ENCODE measurements at regions not wholly inside any gene's neighbourhood (a gene's known extent, or its start where the extent isn't known, plus 50 kb on each side); places are given as distances from the start of the nearest gene placed in this dataset.

DNA sequence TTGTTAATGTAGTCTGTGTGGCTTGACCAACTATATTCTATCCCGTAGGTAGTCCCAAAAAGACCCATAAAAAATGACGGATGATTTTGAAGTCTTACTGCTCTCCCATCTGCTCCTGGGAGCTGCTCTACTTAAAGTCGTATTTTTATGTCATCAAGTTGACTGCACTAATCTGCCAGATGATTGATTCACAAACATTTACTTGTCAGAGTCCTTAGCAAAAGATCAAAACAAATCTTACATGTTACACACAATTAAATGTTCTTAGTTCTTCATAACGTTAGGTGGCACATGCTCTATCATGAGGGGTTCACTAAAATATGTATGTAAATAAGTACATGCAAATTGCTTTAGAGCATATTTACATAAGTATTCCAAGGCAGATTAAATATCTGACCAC lies 498.3 kb upstream of the LRRTM4 start:
- Histone ChIP-seq H3K4me1 (no peaks in the 10 kb centered on the region), H3K36me3 (no peaks in the 10 kb centered on the region), H3K4me3 (no peak overlapping the region), H3K9me3 (no peaks in the 10 kb centered on the region), H3K27ac (no peak overlapping the region), H3K27me3 (no peaks in the 10 kb centered on the region)
- TF ChIP-seq, protein P1, sequence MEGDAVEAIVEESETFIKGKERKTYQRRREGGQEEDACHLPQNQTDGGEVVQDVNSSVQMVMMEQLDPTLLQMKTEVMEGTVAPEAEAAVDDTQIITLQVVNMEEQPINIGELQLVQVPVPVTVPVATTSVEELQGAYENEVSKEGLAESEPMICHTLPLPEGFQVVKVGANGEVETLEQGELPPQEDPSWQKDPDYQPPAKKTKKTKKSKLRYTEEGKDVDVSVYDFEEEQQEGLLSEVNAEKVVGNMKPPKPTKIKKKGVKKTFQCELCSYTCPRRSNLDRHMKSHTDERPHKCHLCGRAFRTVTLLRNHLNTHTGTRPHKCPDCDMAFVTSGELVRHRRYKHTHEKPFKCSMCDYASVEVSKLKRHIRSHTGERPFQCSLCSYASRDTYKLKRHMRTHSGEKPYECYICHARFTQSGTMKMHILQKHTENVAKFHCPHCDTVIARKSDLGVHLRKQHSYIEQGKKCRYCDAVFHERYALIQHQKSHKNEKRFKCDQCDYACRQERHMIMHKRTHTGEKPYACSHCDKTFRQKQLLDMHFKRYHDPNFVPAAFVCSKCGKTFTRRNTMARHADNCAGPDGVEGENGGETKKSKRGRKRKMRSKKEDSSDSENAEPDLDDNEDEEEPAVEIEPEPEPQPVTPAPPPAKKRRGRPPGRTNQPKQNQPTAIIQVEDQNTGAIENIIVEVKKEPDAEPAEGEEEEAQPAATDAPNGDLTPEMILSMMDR (IDR thresholded peaks at IDR 0.05) = no peak
- TF ChIP-seq EP300 (IDR thresholded peaks at IDR 0.05) = no peak
- TF ChIP-seq POLR2A (IDR thresholded peaks at IDR 0.05) = no peak
- TF ChIP-seq POLR2AphosphoS5 (IDR thresholded peaks at IDR 0.05) = no peak
- no peak for DNase-seq
- intact Hi-C loops (cut with DNase I) = no loop called here
- WGBS, 2 donors = 46 to 62% methylated on average over 4 of the region's 4 CpGs

DNA sequence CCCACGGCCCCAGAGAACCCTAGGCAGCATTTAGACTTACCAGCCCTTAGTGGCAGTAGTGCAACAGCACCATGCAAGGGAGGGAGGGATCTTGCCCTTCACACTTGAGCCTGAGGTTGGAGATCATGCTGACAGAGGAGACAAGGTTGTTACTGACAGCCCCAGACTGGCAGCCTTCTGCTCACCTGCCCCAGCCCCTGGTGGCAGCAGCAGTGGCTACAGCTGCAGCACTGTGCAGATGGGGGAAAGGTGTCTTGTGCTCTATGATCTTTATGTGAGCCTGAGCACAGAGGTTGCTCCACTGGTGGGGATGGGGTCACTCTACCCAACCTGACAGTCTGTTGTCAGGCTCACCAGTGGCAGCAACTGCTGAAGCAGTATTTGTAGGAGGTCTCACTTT lies 501.2 kb upstream of the LRRTM4 start:
- intact Hi-C loops (cut with DNase I) = no loop called here
- no peak overlapping the region for H3K4me3 ChIP-seq
- no peaks in the 10 kb centered on the region for H3K27me3 ChIP-seq
- DNase-seq = no peak
- H3K4me1 ChIP-seq = no peaks in the 10 kb centered on the region
- H3K36me3 ChIP-seq = no peaks in the 10 kb centered on the region
- no peak overlapping the region for H3K27ac ChIP-seq
- peaks cover 0 to 3% (median 0%) of the 10 kb centered on the region in 4 donors for H3K9me3 ChIP-seq
- 49 to 79% methylated on average over 1 of the region's 1 CpG for WGBS, 2 donors
- TF ChIP-seq, protein P1 (IDR thresholded peaks at IDR 0.05) = no peak
- TF ChIP-seq POLR2AphosphoS5 (IDR thresholded peaks at IDR 0.05) = no peak
- no peak for TF ChIP-seq EP300 (IDR thresholded peaks at IDR 0.05)
- no peak for TF ChIP-seq POLR2A (IDR thresholded peaks at IDR 0.05)

DNA sequence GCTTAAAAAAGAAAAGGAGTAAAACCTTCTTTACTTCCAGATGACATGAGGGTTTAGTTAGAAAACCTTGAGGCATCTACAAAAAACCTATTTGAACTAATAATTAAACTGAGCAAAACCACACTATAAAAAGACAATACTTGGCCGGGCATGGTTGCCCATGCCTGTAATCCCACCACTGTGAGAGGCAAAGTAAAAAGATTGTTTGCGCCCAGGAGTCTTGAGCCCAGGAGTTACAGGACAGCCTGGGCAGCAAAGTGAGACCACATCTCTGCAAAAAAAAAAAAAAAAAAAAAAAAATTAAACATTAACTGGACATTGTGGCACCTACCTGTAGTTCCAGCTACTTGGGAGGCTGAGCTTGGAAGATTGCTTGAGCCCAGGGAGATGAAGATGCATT lies 502.8 kb upstream of the LRRTM4 start:
- 78 to 90% methylated on average over 2 of the region's 2 CpGs for WGBS, 2 donors
- Histone ChIP-seq H3K36me3 (no peaks in the 10 kb centered on the region), H3K4me3 (no peak overlapping the region), H3K27me3 (no peaks in the 10 kb centered on the region), H3K27ac (no peak overlapping the region), H3K4me1 (no peaks in the 10 kb centered on the region), H3K9me3 (peaks cover 2 to 4% (median 3%) of the 10 kb centered on the region in 4 donors)
- TF ChIP-seq EP300 (IDR thresholded peaks at IDR 0.05) (no peak), POLR2AphosphoS5 (IDR thresholded peaks at IDR 0.05) (no peak), POLR2A (IDR thresholded peaks at IDR 0.05) (no peak)
- TF ChIP-seq, protein P1 (IDR thresholded peaks at IDR 0.05) = no peak
- intact Hi-C loops (cut with DNase I) = no loop called here
- no peak for DNase-seq

DNA sequence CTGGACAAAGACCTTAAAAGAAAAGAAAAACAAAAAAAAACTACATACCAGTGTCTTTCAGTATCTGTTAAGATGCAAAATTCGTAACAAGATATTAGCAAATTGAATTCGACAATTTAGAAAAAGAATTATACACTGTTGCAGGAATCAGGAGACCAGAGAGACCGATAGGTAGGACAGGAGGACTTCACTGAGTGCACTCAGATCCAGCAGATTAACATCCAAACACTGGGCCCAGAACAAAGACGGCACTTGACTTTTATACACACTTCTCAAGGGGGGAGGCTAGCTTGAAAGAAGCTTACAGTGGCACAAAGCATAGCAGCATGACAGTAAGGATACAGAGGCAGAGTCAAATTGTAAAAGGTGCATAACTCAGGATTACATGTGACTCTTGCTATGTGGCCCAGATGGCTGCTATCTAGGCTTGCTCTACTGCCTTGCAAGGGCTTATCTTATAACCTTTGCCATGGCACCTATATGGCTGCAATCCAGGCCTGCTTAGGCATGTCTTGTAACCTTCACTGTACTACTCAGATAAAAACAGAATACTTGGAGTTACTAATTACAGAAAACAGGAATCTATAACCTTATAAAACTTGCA lies 507.3 kb upstream of the LRRTM4 start:
- 54 to 74% methylated on average over 4 of the region's 4 CpGs for WGBS, 2 donors
- TF ChIP-seq EP300 (IDR thresholded peaks at IDR 0.05) (no peak), POLR2A (IDR thresholded peaks at IDR 0.05) (no peak), POLR2AphosphoS5 (IDR thresholded peaks at IDR 0.05) (no peak)
- TF ChIP-seq, protein P1 (IDR thresholded peaks at IDR 0.05) = no peak

DNA sequence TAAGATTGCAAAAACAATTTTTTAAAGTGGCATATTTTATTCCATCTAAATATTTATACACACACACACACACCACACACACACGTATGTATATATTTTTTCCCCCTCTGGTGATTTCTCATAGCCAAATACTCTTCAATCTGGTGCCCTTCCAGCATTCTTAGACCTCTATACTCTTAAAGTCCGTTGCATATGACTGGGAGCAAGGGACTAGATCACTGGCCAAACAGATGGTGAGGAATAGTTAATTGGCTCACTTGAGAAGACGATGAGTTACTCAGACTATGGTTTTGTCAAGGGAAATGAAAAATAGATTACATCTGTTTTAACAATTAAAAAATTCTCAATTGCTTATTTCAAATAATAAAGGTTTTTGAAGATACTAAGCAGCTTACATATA lies 512.5 kb upstream of the LRRTM4 start:
- intact Hi-C loops (cut with DNase I) = no loop called here

More for the DNA sequence above, 507.3 kb upstream of the LRRTM4 start:
- DNase-seq = no peak
- intact Hi-C loops (cut with DNase I) = no loop called here
- Histone ChIP-seq H3K4me3 (no peak overlapping the region), H3K27me3 (no peaks in the 10 kb centered on the region), H3K27ac (no peak overlapping the region), H3K9me3 (peaks cover 2 to 4% (median 3%) of the 10 kb centered on the region in 4 donors), H3K4me1 (no peaks in the 10 kb centered on the region), H3K36me3 (no peaks in the 10 kb centered on the region)

More for the DNA sequence above, 512.5 kb upstream of the LRRTM4 start:
- H3K4me3 ChIP-seq = no peak overlapping the region
- peaks cover 0 to 1% (median under 1%) of the 10 kb centered on the region in 4 donors for H3K9me3 ChIP-seq
- DNase-seq = no peak
- H3K36me3 ChIP-seq = no peaks in the 10 kb centered on the region
- WGBS, 2 donors = 58% methylated on average over 3 of the region's 3 CpGs
- H3K27me3 ChIP-seq = no peaks in the 10 kb centered on the region
- no peak for TF ChIP-seq POLR2AphosphoS5 (IDR thresholded peaks at IDR 0.05)
- TF ChIP-seq POLR2A (IDR thresholded peaks at IDR 0.05) = no peak
- no peak overlapping the region for H3K27ac ChIP-seq
- H3K4me1 ChIP-seq = no peaks in the 10 kb centered on the region

Data from sigmoid colon (tissue), 6 donors.